IPS-NIHi7 (cell line): ENCODE measurements at regions not wholly inside any gene's neighbourhood (a gene's known extent, or its start where the extent isn't known, plus 50 kb on each side); places are given as distances from the start of the nearest gene placed in this dataset.
"Not testable (repeated sequence)": the region's sequence is repeated elsewhere in the genome, so short reads cannot be mapped to it uniquely, and the experiment has no call there.

Experiments
- DNase-seq: peaks from one replicate; pipeline ENCODE4 v3.0.0; 2012; ENCODE audit warnings: mixed read lengths; ENCODE audit errors: extremely low spot score

GRCh38 chr20:61083431-61083830 is 168.6 kb upstream of the CDH4 start:
- no peak for DNase-seq

GRCh38 chr20:61086031-61086430 is 166.0 kb upstream of the CDH4 start:
- no peak for DNase-seq

- DNase-seq: no peak
Measured at GRCh38 chr20:61090541-61090940, 161.5 kb upstream of the CDH4 start.

- no peak for DNase-seq
Measured at GRCh38 chr20:61092251-61092650, 159.8 kb upstream of the CDH4 start.

GRCh38 chr20:61094581-61094980 is 157.5 kb upstream of the CDH4 start:
- DNase-seq: no peak

- no peak for DNase-seq
Measured at GRCh38 chr20:61096463-61096862, 155.6 kb upstream of the CDH4 start.

- DNase-seq: no peak
Measured at GRCh38 chr20:61099806-61100205, 152.3 kb upstream of the CDH4 start.

GRCh38 chr20:61100489-61100888 is 151.6 kb upstream of the CDH4 start:
- no peak for DNase-seq

GRCh38 chr20:61101321-61101720 is 150.7 kb upstream of the CDH4 start:
- not testable (repeated sequence) for DNase-seq

- no peak for DNase-seq
Measured at GRCh38 chr20:61104232-61104631, 147.8 kb upstream of the CDH4 start.

GRCh38 chr20:61105395-61105794 is 146.7 kb upstream of the CDH4 start:
- no peak for DNase-seq

GRCh38 chr20:61106438-61106837 is 145.6 kb upstream of the CDH4 start:
- no peak for DNase-seq

GRCh38 chr20:61109221-61109805 is 142.7 kb upstream of the CDH4 start:
- DNase-seq: no peak

GRCh38 chr20:61112515-61112914 is 139.5 kb upstream of the CDH4 start:
- DNase-seq: no peak

- no peak for DNase-seq
Measured at GRCh38 chr20:61113731-61114130, 138.3 kb upstream of the CDH4 start.

- no peak for DNase-seq
Measured at GRCh38 chr20:61114493-61115175, 137.4 kb upstream of the CDH4 start.

GRCh38 chr20:61115364-61116065 is 136.5 kb upstream of the CDH4 start:
- DNase-seq: peak; percentile 24

- no peak for DNase-seq
Measured at GRCh38 chr20:61117725-61118124, 134.3 kb upstream of the CDH4 start.

GRCh38 chr20:61118429-61119224 is 133.4 kb upstream of the CDH4 start:
- DNase-seq: no peak

GRCh38 chr20:61119273-61119672 is 132.8 kb upstream of the CDH4 start:
- DNase-seq: no peak

- DNase-seq: no peak
Measured at GRCh38 chr20:61119794-61120410, 132.2 kb upstream of the CDH4 start.
